ENCODE measurements at regions not wholly inside any gene's neighbourhood (a gene's known extent, or its start where the extent isn't known, plus 50 kb on each side); places are given as distances from the start of the nearest gene placed in this dataset.
A peak's percentile ranks its signal among the peaks of the same experiment; 100 is the strongest.

DNA sequence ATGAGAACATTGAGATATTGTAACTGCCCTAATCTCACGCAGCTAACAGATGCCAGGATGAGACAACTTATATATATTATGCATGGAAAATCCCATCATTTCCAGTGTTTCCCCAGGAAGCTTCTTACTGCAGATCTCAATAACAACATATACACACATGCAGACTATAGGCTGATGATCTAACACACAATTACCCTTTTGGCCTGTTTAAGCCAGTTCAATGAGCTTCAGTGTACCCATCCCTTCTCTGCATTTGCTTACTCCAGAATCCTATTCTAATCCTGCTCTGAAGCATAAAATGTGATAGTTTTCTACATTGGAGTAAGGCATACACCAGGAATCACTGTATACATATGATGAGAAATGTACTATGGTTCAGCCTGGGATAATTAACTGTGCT lies 489.4 kb downstream of the SUCLA2 start:
- Histone ChIP-seq H3K9ac (ENCODE audit: low read length) (no peak overlapping the region), H3K27me3 (replicated peaks; ENCODE audit: control insufficient read depth, insufficient read depth, low read length) (no peaks in the 10 kb centered on the region), H3K9me3 (ENCODE audit: control insufficient read depth, low read length) (peaks cover 16% of the 10 kb centered on the region), H3K4me3 (ENCODE audit: low read length) (no peak overlapping the region), H3K36me3 (ENCODE audit: control insufficient read depth, insufficient read depth, low read length, severe bottlenecking) (no peaks in the 10 kb centered on the region), H3K4me1 (ENCODE audit: control insufficient read depth, insufficient read depth, low read length) (no peaks in the 10 kb centered on the region)
- no peak for DNase-seq (ENCODE audit: low read depth)

- Histone ChIP-seq H3K27me3 (replicated peaks; ENCODE audit: control insufficient read depth, insufficient read depth, low read length) (no peaks in the 10 kb centered on the region), H3K4me3 (ENCODE audit: low read length) (no peak overlapping the region), H3K9ac (ENCODE audit: low read length) (no peak overlapping the region), H3K36me3 (ENCODE audit: control insufficient read depth, insufficient read depth, low read length, severe bottlenecking) (no peaks in the 10 kb centered on the region), H3K9me3 (ENCODE audit: control insufficient read depth, low read length) (no peaks in the 10 kb centered on the region), H3K4me1 (ENCODE audit: control insufficient read depth, insufficient read depth, low read length) (no peaks in the 10 kb centered on the region)
- no peak for DNase-seq (ENCODE audit: low read depth)
These were observed 492.4 kb downstream of the SUCLA2 start for GRCh38 chr13:47508527-47509228.

DNA sequence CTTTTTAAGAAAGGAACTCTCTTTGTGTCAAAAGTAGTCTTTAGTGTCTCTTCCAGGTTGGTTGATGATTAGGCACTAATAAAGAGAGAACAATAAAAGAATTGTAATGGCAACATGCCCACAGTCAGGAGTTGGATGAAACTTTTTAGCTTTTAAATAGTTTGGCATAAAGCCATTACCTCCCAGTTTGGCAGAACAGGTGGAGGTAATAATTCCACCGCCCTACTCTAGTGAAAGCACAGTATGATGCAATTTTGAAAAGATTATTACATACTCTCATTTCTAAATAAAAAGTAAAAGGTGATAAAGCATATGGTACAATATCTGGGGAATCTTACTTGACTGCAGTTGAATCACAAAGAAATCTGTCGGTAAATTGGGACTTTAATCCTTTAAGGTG lies 497.6 kb downstream of the SUCLA2 start:
- no peaks in the 10 kb centered on the region for H3K9me3 ChIP-seq (ENCODE audit: control insufficient read depth, low read length)
- H3K27me3 ChIP-seq (replicated peaks; ENCODE audit: control insufficient read depth, insufficient read depth, low read length) = no peaks in the 10 kb centered on the region
- H3K4me1 ChIP-seq (ENCODE audit: control insufficient read depth, insufficient read depth, low read length) = peaks cover 7% of the 10 kb centered on the region
- DNase-seq (ENCODE audit: low read depth) = no peak
- H3K9ac ChIP-seq (ENCODE audit: low read length) = no peak overlapping the region
- no peak overlapping the region for H3K4me3 ChIP-seq (ENCODE audit: low read length)
- H3K36me3 ChIP-seq (ENCODE audit: control insufficient read depth, insufficient read depth, low read length, severe bottlenecking) = no peaks in the 10 kb centered on the region

GRCh38 chr13:47502166-47502565 lies 498.9 kb downstream of the SUCLA2 start:
- H3K9ac ChIP-seq (ENCODE audit: low read length) = no peak overlapping the region
- DNase-seq (ENCODE audit: low read depth) = no peak
- H3K9me3 ChIP-seq (ENCODE audit: control insufficient read depth, low read length) = no peaks in the 10 kb centered on the region
- no peaks in the 10 kb centered on the region for H3K36me3 ChIP-seq (ENCODE audit: control insufficient read depth, insufficient read depth, low read length, severe bottlenecking)
- H3K4me1 ChIP-seq (ENCODE audit: control insufficient read depth, insufficient read depth, low read length) = peaks cover 7% of the 10 kb centered on the region
- H3K4me3 ChIP-seq (ENCODE audit: low read length) = no peak overlapping the region
- no peaks in the 10 kb centered on the region for H3K27me3 ChIP-seq (replicated peaks; ENCODE audit: control insufficient read depth, insufficient read depth, low read length)

- H3K4me1 ChIP-seq (ENCODE audit: control insufficient read depth, insufficient read depth, low read length) = peaks cover 7% of the 10 kb centered on the region
- no peaks in the 10 kb centered on the region for H3K9me3 ChIP-seq (ENCODE audit: control insufficient read depth, low read length)
- peak overlapping the region; percentile 56 for H3K9ac ChIP-seq (ENCODE audit: low read length)
- peak; percentile 88 for DNase-seq (ENCODE audit: low read depth)
- peak overlapping the region; percentile 26 for H3K4me3 ChIP-seq (ENCODE audit: low read length)
- H3K36me3 ChIP-seq (ENCODE audit: control insufficient read depth, insufficient read depth, low read length, severe bottlenecking) = no peaks in the 10 kb centered on the region
- no peaks in the 10 kb centered on the region for H3K27me3 ChIP-seq (replicated peaks; ENCODE audit: control insufficient read depth, insufficient read depth, low read length)
These were observed 501.5 kb downstream of the SUCLA2 start for GRCh38 chr13:47499358-47500150.

- peak; percentile 50 for DNase-seq (ENCODE audit: low read depth)
- Histone ChIP-seq H3K4me1 (ENCODE audit: control insufficient read depth, insufficient read depth, low read length) (peaks cover 9% of the 10 kb centered on the region), H3K4me3 (ENCODE audit: low read length) (no peak overlapping the region), H3K9ac (ENCODE audit: low read length) (no peak overlapping the region), H3K9me3 (ENCODE audit: control insufficient read depth, low read length) (no peaks in the 10 kb centered on the region), H3K36me3 (ENCODE audit: control insufficient read depth, insufficient read depth, low read length, severe bottlenecking) (no peaks in the 10 kb centered on the region), H3K27me3 (replicated peaks; ENCODE audit: control insufficient read depth, insufficient read depth, low read length) (no peaks in the 10 kb centered on the region)
These were observed 516.5 kb downstream of the SUCLA2 start for GRCh38 chr13:47484548-47484947.

- no peaks in the 10 kb centered on the region for H3K27me3 ChIP-seq (replicated peaks; ENCODE audit: control insufficient read depth, insufficient read depth, low read length)
- no peaks in the 10 kb centered on the region for H3K9me3 ChIP-seq (ENCODE audit: control insufficient read depth, low read length)
- H3K4me1 ChIP-seq (ENCODE audit: control insufficient read depth, insufficient read depth, low read length) = peaks cover 9% of the 10 kb centered on the region
- no peak overlapping the region for H3K4me3 ChIP-seq (ENCODE audit: low read length)
- DNase-seq (ENCODE audit: low read depth) = no peak
- H3K36me3 ChIP-seq (ENCODE audit: control insufficient read depth, insufficient read depth, low read length, severe bottlenecking) = no peaks in the 10 kb centered on the region
- no peak overlapping the region for H3K9ac ChIP-seq (ENCODE audit: low read length)
These were observed 519.5 kb downstream of the SUCLA2 start for GRCh38 chr13:47481536-47481935.

- H3K4me1 ChIP-seq (ENCODE audit: control insufficient read depth, insufficient read depth, low read length) = peaks cover 9% of the 10 kb centered on the region
- H3K27me3 ChIP-seq (replicated peaks; ENCODE audit: control insufficient read depth, insufficient read depth, low read length) = no peaks in the 10 kb centered on the region
- H3K4me3 ChIP-seq (ENCODE audit: low read length) = no peak overlapping the region
- no peaks in the 10 kb centered on the region for H3K36me3 ChIP-seq (ENCODE audit: control insufficient read depth, insufficient read depth, low read length, severe bottlenecking)
- H3K9me3 ChIP-seq (ENCODE audit: control insufficient read depth, low read length) = no peaks in the 10 kb centered on the region
- H3K9ac ChIP-seq (ENCODE audit: low read length) = no peak overlapping the region
- no peak for DNase-seq (ENCODE audit: low read depth)
These were observed 520.1 kb downstream of the SUCLA2 start for GRCh38 chr13:47480951-47481350.

GRCh38 chr13:47480121-47480520 lies 521.0 kb downstream of the SUCLA2 start:
- no peaks in the 10 kb centered on the region for H3K27me3 ChIP-seq (replicated peaks; ENCODE audit: control insufficient read depth, insufficient read depth, low read length)
- no peaks in the 10 kb centered on the region for H3K36me3 ChIP-seq (ENCODE audit: control insufficient read depth, insufficient read depth, low read length, severe bottlenecking)
- peak; percentile 53 for DNase-seq (ENCODE audit: low read depth)
- peaks cover 11% of the 10 kb centered on the region for H3K4me1 ChIP-seq (ENCODE audit: control insufficient read depth, insufficient read depth, low read length)
- H3K4me3 ChIP-seq (ENCODE audit: low read length) = no peak overlapping the region
- H3K9ac ChIP-seq (ENCODE audit: low read length) = no peak overlapping the region
- H3K9me3 ChIP-seq (ENCODE audit: control insufficient read depth, low read length) = no peaks in the 10 kb centered on the region

- DNase-seq (ENCODE audit: low read depth) = no peak
These were observed 522.1 kb downstream of the SUCLA2 start for GRCh38 chr13:47478985-47479384.

DNA sequence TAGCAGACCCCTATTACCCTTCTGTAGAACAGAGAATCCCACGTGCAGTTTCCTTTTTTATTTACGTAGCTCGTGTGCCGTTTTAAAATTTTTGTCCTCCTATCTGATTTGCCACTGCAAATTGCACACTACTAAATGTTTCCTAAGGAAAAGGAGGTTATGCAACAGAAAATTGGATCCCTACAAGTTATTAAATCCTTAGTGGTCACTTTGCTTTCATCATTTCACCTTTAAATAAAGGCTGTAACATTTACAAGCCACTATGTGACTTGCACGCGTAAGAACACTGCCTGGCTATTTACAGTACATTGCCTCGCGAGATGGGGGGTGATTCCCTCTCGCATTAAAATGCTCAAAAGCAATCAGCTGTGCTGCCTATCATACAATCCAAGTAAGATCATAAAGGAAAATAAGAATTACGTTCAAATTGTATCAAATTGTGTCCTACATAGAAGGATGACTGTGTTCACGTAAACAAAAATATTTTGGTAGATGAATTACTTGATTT lies 525.6 kb downstream of the SUCLA2 start:
- H3K36me3 ChIP-seq (ENCODE audit: control insufficient read depth, insufficient read depth, low read length, severe bottlenecking) = no peaks in the 10 kb centered on the region
- no peak overlapping the region for H3K9ac ChIP-seq (ENCODE audit: low read length)
- H3K9me3 ChIP-seq (ENCODE audit: control insufficient read depth, low read length) = no peaks in the 10 kb centered on the region
- H3K4me1 ChIP-seq (ENCODE audit: control insufficient read depth, insufficient read depth, low read length) = peaks cover 17% of the 10 kb centered on the region
- H3K27me3 ChIP-seq (replicated peaks; ENCODE audit: control insufficient read depth, insufficient read depth, low read length) = no peaks in the 10 kb centered on the region
- no peak overlapping the region for H3K4me3 ChIP-seq (ENCODE audit: low read length)
- no peak for DNase-seq (ENCODE audit: low read depth)

More at GRCh38 chr13:47478985-47479384, 522.1 kb downstream of the SUCLA2 start:
- no peaks in the 10 kb centered on the region for H3K9me3 ChIP-seq (ENCODE audit: control insufficient read depth, low read length)
- no peak overlapping the region for H3K4me3 ChIP-seq (ENCODE audit: low read length)
- no peaks in the 10 kb centered on the region for H3K27me3 ChIP-seq (replicated peaks; ENCODE audit: control insufficient read depth, insufficient read depth, low read length)
- no peaks in the 10 kb centered on the region for H3K36me3 ChIP-seq (ENCODE audit: control insufficient read depth, insufficient read depth, low read length, severe bottlenecking)
- H3K4me1 ChIP-seq (ENCODE audit: control insufficient read depth, insufficient read depth, low read length) = peaks cover 13% of the 10 kb centered on the region
- H3K9ac ChIP-seq (ENCODE audit: low read length) = no peak overlapping the region
